ENCODE measurements at regions not wholly inside any gene's neighbourhood (a gene's known extent, or its start where the extent isn't known, plus 50 kb on each side); places are given as distances from the start of the nearest gene placed in this dataset.

GRCh38 chr9:105172436-105172835, 72.0 kb upstream of the SLC44A1 start:
- TF ChIP-seq POLR2A (IDR thresholded peaks at IDR 0.05): no peak
- TF ChIP-seq, protein P1, sequence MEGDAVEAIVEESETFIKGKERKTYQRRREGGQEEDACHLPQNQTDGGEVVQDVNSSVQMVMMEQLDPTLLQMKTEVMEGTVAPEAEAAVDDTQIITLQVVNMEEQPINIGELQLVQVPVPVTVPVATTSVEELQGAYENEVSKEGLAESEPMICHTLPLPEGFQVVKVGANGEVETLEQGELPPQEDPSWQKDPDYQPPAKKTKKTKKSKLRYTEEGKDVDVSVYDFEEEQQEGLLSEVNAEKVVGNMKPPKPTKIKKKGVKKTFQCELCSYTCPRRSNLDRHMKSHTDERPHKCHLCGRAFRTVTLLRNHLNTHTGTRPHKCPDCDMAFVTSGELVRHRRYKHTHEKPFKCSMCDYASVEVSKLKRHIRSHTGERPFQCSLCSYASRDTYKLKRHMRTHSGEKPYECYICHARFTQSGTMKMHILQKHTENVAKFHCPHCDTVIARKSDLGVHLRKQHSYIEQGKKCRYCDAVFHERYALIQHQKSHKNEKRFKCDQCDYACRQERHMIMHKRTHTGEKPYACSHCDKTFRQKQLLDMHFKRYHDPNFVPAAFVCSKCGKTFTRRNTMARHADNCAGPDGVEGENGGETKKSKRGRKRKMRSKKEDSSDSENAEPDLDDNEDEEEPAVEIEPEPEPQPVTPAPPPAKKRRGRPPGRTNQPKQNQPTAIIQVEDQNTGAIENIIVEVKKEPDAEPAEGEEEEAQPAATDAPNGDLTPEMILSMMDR (IDR thresholded peaks at IDR 0.05): no peak
